A204.1 (cell line): ENCODE measurements at regions not wholly inside any gene's neighbourhood (a gene's known extent, or its start where the extent isn't known, plus 50 kb on each side); places are given as distances from the start of the nearest gene placed in this dataset.

Source experiments
- FAIRE-seq: peaks from 2 replicates; lab custom pipeline; 2012; peaks lifted over from hg19 to GRCh38; lab: Jason Lieb, UNC

GRCh38 chr13:91112201-91112923 lies 235.1 kb upstream of the MIR17HG start:
- no peak for FAIRE-seq

- no peak for FAIRE-seq
Observed at GRCh38 chr13:91112924-91113277, 234.6 kb upstream of the MIR17HG start.

GRCh38 chr13:91115776-91116175 lies 231.7 kb upstream of the MIR17HG start:
- FAIRE-seq = no peak

GRCh38 chr13:91117351-91117750 lies 230.1 kb upstream of the MIR17HG start:
- no peak for FAIRE-seq

- FAIRE-seq = no peak
Observed at GRCh38 chr13:91119643-91120042, 227.8 kb upstream of the MIR17HG start.

- FAIRE-seq = no peak
Observed at GRCh38 chr13:91122766-91123165, 224.7 kb upstream of the MIR17HG start.

GRCh38 chr13:91123456-91124127 lies 223.9 kb upstream of the MIR17HG start:
- no peak for FAIRE-seq

- no peak for FAIRE-seq
Observed at GRCh38 chr13:91126806-91127205, 220.7 kb upstream of the MIR17HG start.

GRCh38 chr13:91127995-91128394 lies 219.5 kb upstream of the MIR17HG start:
- no peak for FAIRE-seq

GRCh38 chr13:91132381-91132780 lies 215.1 kb upstream of the MIR17HG start:
- no peak for FAIRE-seq

- no peak for FAIRE-seq
Observed at GRCh38 chr13:91132786-91133185, 214.7 kb upstream of the MIR17HG start.

GRCh38 chr13:91133941-91134802 lies 213.3 kb upstream of the MIR17HG start:
- peak; percentile 94 for FAIRE-seq

- no peak for FAIRE-seq
Observed at GRCh38 chr13:91134803-91135184, 212.7 kb upstream of the MIR17HG start.

- no peak for FAIRE-seq
Observed at GRCh38 chr13:91135376-91135775, 212.1 kb upstream of the MIR17HG start.

GRCh38 chr13:91135968-91136367 lies 211.5 kb upstream of the MIR17HG start:
- FAIRE-seq = no peak

- no peak for FAIRE-seq
Observed at GRCh38 chr13:91136806-91137205, 210.7 kb upstream of the MIR17HG start.

- FAIRE-seq = no peak
Observed at GRCh38 chr13:91139232-91139631, 208.3 kb upstream of the MIR17HG start.

- FAIRE-seq = no peak
Observed at GRCh38 chr13:91141543-91142061, 205.9 kb upstream of the MIR17HG start.

GRCh38 chr13:91142572-91142971 lies 204.9 kb upstream of the MIR17HG start:
- FAIRE-seq = no peak

GRCh38 chr13:91144054-91144453 lies 203.4 kb upstream of the MIR17HG start:
- FAIRE-seq = no peak

- no peak for FAIRE-seq
Observed at GRCh38 chr13:91144486-91144885, 203.0 kb upstream of the MIR17HG start.

GRCh38 chr13:91145571-91146205 lies 201.8 kb upstream of the MIR17HG start:
- no peak for FAIRE-seq
